H1 (cell line): ENCODE measurements at regions not wholly inside any gene's neighbourhood (a gene's known extent, or its start where the extent isn't known, plus 50 kb on each side); places are given as distances from the start of the nearest gene placed in this dataset.

Experiments
- CTCF ChIA-PET: fragments of 300-600 bp; sonication (Branson Sonifier 250); formaldehyde crosslinking; loops from one replicate; lab custom pipeline; 2021; ENCODE audit not compliant: partially characterized antibody; lab: Charles Lee
- POLR2A ChIA-PET: fragments of 300-600 bp; sonication (Branson Sonifier 250); formaldehyde crosslinking; loops from one replicate; lab custom pipeline; 2021; ENCODE audit warnings: inconsistent platforms; ENCODE audit not compliant: partially characterized antibody; lab: Charles Lee
- DNase-seq, 2 experiments: peaks; one replicate each; pipeline versions ENCODE4 v3.0.0 to v3.0.0-alpha.2; 2010 to 2022; ENCODE audit warnings: low spot score in 2 of 2, low read depth in 1 of 2, mixed read lengths in 1 of 2
- FAIRE-seq: peaks from 2 replicates; lab custom pipeline; 2011; peaks lifted over from hg19 to GRCh38; lab: Jason Lieb, UNC
- H2AFZ ChIP-seq: 2 replicates; pipeline ENCODE4 v1.8.1; 2012; ENCODE audit warnings: low read length, inconsistent platforms
- H2AK5ac ChIP-seq: 2 replicates; pipeline ENCODE4 v1.6.1; 2013; ENCODE audit warnings: low read depth, low read length
- H2BK120ac ChIP-seq: replicated peaks from 2 replicates; pipeline ENCODE3; 2013; ENCODE audit warnings: low read depth, low read length, inconsistent platforms
- H2BK12ac ChIP-seq: 2 replicates; pipeline ENCODE4 v1.6.1; 2013; ENCODE audit warnings: low read depth, low read length
- H2BK15ac ChIP-seq: 2 replicates; pipeline ENCODE4 v1.6.1; 2013; ENCODE audit warnings: low read length
- H2BK20ac ChIP-seq: 2 replicates; pipeline ENCODE4 v1.6.1; 2013; ENCODE audit warnings: low read length
- H2BK5ac ChIP-seq: 2 replicates; pipeline ENCODE4 v1.6.1; 2013; ENCODE audit warnings: low read depth, low read length
- H3K14ac ChIP-seq: 2 replicates; pipeline ENCODE4 v1.6.1; 2013; ENCODE audit warnings: inconsistent platforms; ENCODE audit not compliant: insufficient read length
- H3K18ac ChIP-seq: 2 replicates; pipeline ENCODE4 v1.6.1; 2013; ENCODE audit warnings: low read length; ENCODE audit errors: extremely low read depth
- H3K23ac ChIP-seq: 2 replicates; pipeline ENCODE4 v1.6.1; 2013; ENCODE audit warnings: inconsistent platforms; ENCODE audit not compliant: insufficient read length
- H3K23me2 ChIP-seq: 2 replicates; pipeline ENCODE4 v1.6.1; 2013; ENCODE audit warnings: low read depth, low read length
- H3K27ac ChIP-seq: 2 replicates; pipeline ENCODE4 v1.6.1; 2011; ENCODE audit warnings: low read depth, low read length, inconsistent platforms
- H3K27me3 ChIP-seq, 4 experiments: replicated peaks in 1 of 4; 1 replicate in 1 of 4; 2 replicates in 3 of 4; pipeline versions ENCODE4 v1.6.1 to v1.8.1; 2011 to 2013; ENCODE audit warnings: low read length in 3 of 4, mild to moderate bottlenecking in 3 of 4, inconsistent platforms in 2 of 4, mixed read lengths in 2 of 4, moderate library complexity in 1 of 4; ENCODE audit not compliant: control insufficient read depth in 3 of 4, insufficient read depth in 3 of 4; ENCODE audit errors: extremely low read depth in 1 of 4
- H3K36me3 ChIP-seq, 4 experiments: 2 replicates each; pipeline versions ENCODE4 v1.6.1 to v1.8.1; 2011 to 2013; ENCODE audit warnings: mild to moderate bottlenecking in 4 of 4, low read length in 3 of 4, moderate library complexity in 2 of 4, control low read depth in 1 of 4, inconsistent platforms in 1 of 4; ENCODE audit not compliant: insufficient read depth in 4 of 4, control insufficient read depth in 2 of 4
- H3K4ac ChIP-seq: replicated peaks from 2 replicates; pipeline ENCODE3; 2013; ENCODE audit warnings: low read length, low read depth, mixed read lengths, inconsistent platforms; ENCODE audit not compliant: insufficient read length
- H3K4me1 ChIP-seq, 4 experiments: replicated peaks in 1 of 4; 1 replicate in 1 of 4; 2 replicates in 3 of 4; pipeline versions ENCODE4 v1.6.1 to v1.8.1; 2011 to 2013; ENCODE audit warnings: low read length in 3 of 4, inconsistent platforms in 2 of 4, mixed read lengths in 1 of 4; ENCODE audit not compliant: insufficient read depth in 4 of 4, control insufficient read depth in 3 of 4
- H3K4me2 ChIP-seq, 2 experiments: 2 replicates each; pipeline versions ENCODE4 v1.6.1 to v1.8.1; 2011 to 2013; ENCODE audit warnings: low read depth in 2 of 2, low read length in 2 of 2, control low read depth in 1 of 2, inconsistent platforms in 1 of 2, mild to moderate bottlenecking in 1 of 2; ENCODE audit not compliant: insufficient read depth in 1 of 2
- H3K4me3 ChIP-seq, 4 experiments: fragments of 200-600, 300-600 bp in 1 of 4; sonication (generic), shearing (Covaris generic), sonication (Bioruptor Twin) in 1 of 4; 2 replicates each; pipeline versions ENCODE4 v1.5.1 to v1.8.1; 2011 to 2016; ENCODE audit warnings: low read length in 4 of 4, low read depth in 3 of 4, control low read depth in 2 of 4, inconsistent platforms in 2 of 4, mild to moderate bottlenecking in 2 of 4, mixed read lengths in 1 of 4, moderate library complexity in 1 of 4; ENCODE audit not compliant: insufficient read depth in 2 of 4; ENCODE audit errors: extremely low read depth in 1 of 4
- H3K56ac ChIP-seq: replicated peaks from 2 replicates; pipeline ENCODE3; 2013; ENCODE audit warnings: low read depth, mild to moderate bottlenecking, mixed read lengths, low read length, inconsistent platforms; ENCODE audit not compliant: insufficient read length
- H3K79me1 ChIP-seq: 2 replicates; pipeline ENCODE4 v1.6.1; 2013; ENCODE audit warnings: low read depth, low read length, control low read depth
- H3K79me2 ChIP-seq, 2 experiments: 2 replicates each; pipeline versions ENCODE4 v1.6.1 to v1.8.1; 2012 to 2013; ENCODE audit warnings: low read length in 2 of 2, mild to moderate bottlenecking in 2 of 2, inconsistent platforms in 1 of 2; ENCODE audit not compliant: insufficient read depth in 2 of 2, control insufficient read depth in 1 of 2
- H3K9ac ChIP-seq, 4 experiments: replicated peaks in 1 of 4; 1 replicate in 1 of 4; 2 replicates in 3 of 4; pipeline versions ENCODE4 v1.6.1 to v1.8.1; 2011 to 2013; ENCODE audit warnings: low read depth in 3 of 4, low read length in 3 of 4, control low read depth in 2 of 4, mild to moderate bottlenecking in 2 of 4, moderate library complexity in 2 of 4, inconsistent platforms in 1 of 4; ENCODE audit errors: extremely low read depth in 1 of 4
- H3K9me3 ChIP-seq, 2 experiments: 2 replicates each; pipeline versions ENCODE4 v1.6.1 to v1.8.1; 2012 to 2013; ENCODE audit warnings: mild to moderate bottlenecking in 2 of 2, moderate library complexity in 2 of 2, control low read depth in 1 of 2, inconsistent platforms in 1 of 2, low read depth in 1 of 2, low read length in 1 of 2, mixed read lengths in 1 of 2; ENCODE audit not compliant: insufficient read depth in 2 of 2
- H4K20me1 ChIP-seq, 2 experiments: replicated peaks in 1 of 2; 2 replicates each; pipeline versions ENCODE3 to v1.8.1; 2011 to 2013; ENCODE audit warnings: inconsistent platforms in 2 of 2, low read length in 2 of 2, mild to moderate bottlenecking in 1 of 2; ENCODE audit not compliant: insufficient read depth in 2 of 2, control insufficient read depth in 1 of 2
- H4K5ac ChIP-seq: 2 replicates; pipeline ENCODE4 v1.6.1; 2013; ENCODE audit warnings: low read length, low read depth, mixed read lengths, inconsistent platforms; ENCODE audit not compliant: insufficient read length
- H4K8ac ChIP-seq: 2 replicates; pipeline ENCODE4 v1.8.0; 2013; ENCODE audit warnings: mild to moderate bottlenecking, moderate library complexity, low read length, inconsistent platforms; ENCODE audit not compliant: insufficient read depth; ENCODE audit errors: extremely low read depth
- H4K91ac ChIP-seq: replicated peaks from 2 replicates; pipeline ENCODE3; 2013; ENCODE audit warnings: low read length, mixed read lengths, inconsistent platforms; ENCODE audit not compliant: insufficient read length
- HDAC6 ChIP-seq: IDR thresholded peaks from one replicate; pipeline ENCODE4 v1.7.1; 2012; ENCODE audit warnings: low read depth, mild to moderate bottlenecking, inconsistent platforms, low read length, moderate library complexity
- KDM1A ChIP-seq: fragments of 200-600, 300-600 bp; sonication (generic); IDR thresholded peaks from 2 replicates; pipeline ENCODE4 v1.7.1; 2016; ENCODE audit warnings: mild to moderate bottlenecking, low read length, borderline replicate concordance
- MAFK ChIP-seq: IDR thresholded peaks from 2 replicates; pipeline ENCODE4 v1.6.1; 2012; ENCODE audit warnings: low read depth, mild to moderate bottlenecking, improper control_type of control experiment, low read length
- RAD21 ChIP-seq, 2 experiments: IDR thresholded peaks in 1 of 2; conservative IDR thresholded peaks in 1 of 2; 2 replicates each; pipeline ENCODE4 v1.6.1; 2011; ENCODE audit warnings: low read depth in 2 of 2, low read length in 2 of 2, improper control_type of control experiment in 1 of 2, inconsistent platforms in 1 of 2, mild to moderate bottlenecking in 1 of 2, moderate library complexity in 1 of 2
- WGBS, 2 experiments: shearing (Covaris generic) in 1 of 2; methylation state at CpG; one replicate each; pipeline versions ENCODE4 v1.1.6 to v1.1.7; 2013 to 2015; ENCODE audit warnings: low lambda C conversion rate in 2 of 2, mixed read lengths in 2 of 2, inconsistent platforms in 1 of 2, low coverage in 1 of 2, missing lambda C conversion rate in 1 of 2; ENCODE audit not compliant: insufficient replicate concordance in 2 of 2, insufficient coverage in 1 of 2, insufficient read length in 1 of 2; ENCODE audit errors: extremely low coverage in 1 of 2, missing lambda C conversion rate in 1 of 2; 5-methylcytosine and 5-hydroxymethylcytosine counted together

DNA sequence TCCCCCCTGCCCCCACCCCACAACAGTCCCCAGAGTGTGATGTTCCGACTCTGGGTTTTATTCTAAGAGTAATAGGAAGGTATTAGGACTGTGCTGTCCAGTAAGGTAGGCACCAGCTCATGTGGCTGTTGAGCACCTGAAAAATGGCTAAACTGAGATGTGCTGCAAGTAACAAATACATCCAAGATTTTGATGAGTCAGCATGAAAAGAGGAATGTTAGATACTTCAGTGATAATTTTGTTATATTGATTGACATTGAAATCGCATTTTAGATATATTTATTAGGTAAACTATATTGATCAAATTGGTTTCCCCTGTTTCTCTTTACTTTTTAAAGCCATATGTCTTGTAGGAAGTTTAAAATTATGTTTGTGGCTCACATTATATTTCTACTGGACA is 147.8 kb downstream of the FTCDNL1 start:
- ChIA-PET CTCF (interaction anchor here (0.5 to 4.8 kb wide), 14 partner anchors 8 to 680 kb away, joined by 3 to 68 read pairs (median 6); no protein-coding TSS in a partner anchor), POLR2A (no interaction called here)
- Histone ChIP-seq H3K79me2 (no peaks in the 10 kb centered on the region), H2BK12ac (no peak overlapping the region), H4K8ac (no peak overlapping the region), H2BK15ac (no peak overlapping the region), H2BK5ac (no peak overlapping the region), H3K4me1 (no peaks in the 10 kb centered on the region), H3K23ac (no peak overlapping the region), H3K27me3 (no peaks in the 10 kb centered on the region), H3K23me2 (no peaks in the 10 kb centered on the region), H3K56ac (no peak overlapping the region), H3K9me3 (0 out of 4 replicates have a peak, but pooled peaks cover 0 to 2% of the 10 kb centered on the region in 2 experiments), H3K79me1 (no peaks in the 10 kb centered on the region), H4K91ac (no peak overlapping the region), H3K18ac (no peak overlapping the region), H3K4me2 (no peak overlapping the region), H3K4me3 (no peak overlapping the region), H4K5ac (no peak overlapping the region), H2AK5ac (no peak overlapping the region), H4K20me1 (no peaks in the 10 kb centered on the region), H3K36me3 (no peaks in the 10 kb centered on the region), H2BK20ac (no peak overlapping the region), H3K9ac (no peak overlapping the region), H3K27ac (no peak overlapping the region), H3K4ac (no peak overlapping the region), H2AFZ (no peak overlapping the region), H3K14ac (no peak overlapping the region), H2BK120ac (no peak overlapping the region)
- no peak for DNase-seq
- no peak for FAIRE-seq
- TF ChIP-seq KDM1A, result no peak
- TF ChIP-seq RAD21 (IDR thresholded peaks at IDR 0.05 in 1 of 2, conservative IDR thresholded peaks at IDR 0.05 in 1 of 2; ENCODE audit: low read depth in 2 of 2, low read length in 2 of 2), result no peak
- TF ChIP-seq MAFK, result peak; percentile 97
- TF ChIP-seq HDAC6, result no peak
- WGBS, 2 experiments, result 87% methylated on average over 2 of the region's 2 CpGs; no CpG with 5 or more reads in 1 of the 2 experiments
